ENCODE measurements at regions not wholly inside any gene's neighbourhood (a gene's known extent, or its start where the extent isn't known, plus 50 kb on each side); places are given as distances from the start of the nearest gene placed in this dataset.

GRCh38 chr17:77887110-77887463 lies 71.4 kb upstream of the TNRC6C start:
- H3K27me3 Mint-ChIP-seq, result peaks cover 75% of the 10 kb centered on the region
- H3K36me3 Mint-ChIP-seq, result no peaks in the 10 kb centered on the region
- no peak overlapping the region for H3K27ac Mint-ChIP-seq
- peaks cover 70% of the 10 kb centered on the region for H3K4me1 Mint-ChIP-seq
- peak overlapping the region; percentile 71 for H3K4me3 Mint-ChIP-seq
- peaks cover 3% of the 10 kb centered on the region for H3K9me3 Mint-ChIP-seq
- no peak for ATAC-seq

DNA sequence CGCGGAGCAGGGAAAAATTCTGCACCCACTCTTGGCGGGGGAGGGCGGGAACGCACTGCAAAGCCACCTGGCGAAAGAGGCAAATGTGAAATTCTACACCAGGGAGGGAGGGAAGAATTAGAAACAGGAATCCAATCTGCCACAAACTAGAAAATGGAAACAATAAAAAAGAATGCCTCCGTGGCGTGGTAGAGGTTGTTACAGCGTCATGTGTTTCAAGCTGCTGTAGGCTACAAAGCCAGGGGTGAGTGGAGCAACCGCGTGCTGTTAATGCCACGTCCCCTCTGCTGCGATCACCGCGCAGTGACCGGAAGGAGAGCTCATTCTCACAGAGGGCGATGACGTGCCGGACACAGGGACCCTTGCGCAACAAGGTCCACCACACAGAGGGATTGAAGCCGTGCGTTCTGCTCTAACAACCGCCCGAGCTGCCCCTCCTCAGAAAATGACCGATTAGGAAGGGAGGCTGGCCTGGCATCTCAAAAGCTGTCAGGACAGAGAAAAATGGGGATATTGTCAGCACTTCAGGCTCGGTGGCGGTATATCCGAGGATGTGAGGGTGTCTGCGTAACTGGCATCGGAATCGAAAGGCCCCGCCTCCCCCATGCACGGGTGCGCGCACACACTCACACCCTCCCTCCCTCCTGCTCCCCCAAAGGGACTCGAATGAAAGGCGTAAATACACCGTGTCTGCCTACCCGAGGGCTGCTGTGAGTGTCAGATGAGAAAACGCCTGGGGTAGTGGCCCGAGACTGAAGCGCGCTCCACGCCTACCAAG lies 70.8 kb upstream of the TNRC6C start:
- peak overlapping the region; percentile 71 for H3K4me3 Mint-ChIP-seq
- no peaks in the 10 kb centered on the region for H3K36me3 Mint-ChIP-seq
- ATAC-seq, result peak; percentile 80
- H3K27me3 Mint-ChIP-seq, result peaks cover 81% of the 10 kb centered on the region
- peaks cover 70% of the 10 kb centered on the region for H3K4me1 Mint-ChIP-seq
- peaks cover 3% of the 10 kb centered on the region for H3K9me3 Mint-ChIP-seq
- H3K27ac Mint-ChIP-seq, result peak overlapping the region; percentile 33

DNA sequence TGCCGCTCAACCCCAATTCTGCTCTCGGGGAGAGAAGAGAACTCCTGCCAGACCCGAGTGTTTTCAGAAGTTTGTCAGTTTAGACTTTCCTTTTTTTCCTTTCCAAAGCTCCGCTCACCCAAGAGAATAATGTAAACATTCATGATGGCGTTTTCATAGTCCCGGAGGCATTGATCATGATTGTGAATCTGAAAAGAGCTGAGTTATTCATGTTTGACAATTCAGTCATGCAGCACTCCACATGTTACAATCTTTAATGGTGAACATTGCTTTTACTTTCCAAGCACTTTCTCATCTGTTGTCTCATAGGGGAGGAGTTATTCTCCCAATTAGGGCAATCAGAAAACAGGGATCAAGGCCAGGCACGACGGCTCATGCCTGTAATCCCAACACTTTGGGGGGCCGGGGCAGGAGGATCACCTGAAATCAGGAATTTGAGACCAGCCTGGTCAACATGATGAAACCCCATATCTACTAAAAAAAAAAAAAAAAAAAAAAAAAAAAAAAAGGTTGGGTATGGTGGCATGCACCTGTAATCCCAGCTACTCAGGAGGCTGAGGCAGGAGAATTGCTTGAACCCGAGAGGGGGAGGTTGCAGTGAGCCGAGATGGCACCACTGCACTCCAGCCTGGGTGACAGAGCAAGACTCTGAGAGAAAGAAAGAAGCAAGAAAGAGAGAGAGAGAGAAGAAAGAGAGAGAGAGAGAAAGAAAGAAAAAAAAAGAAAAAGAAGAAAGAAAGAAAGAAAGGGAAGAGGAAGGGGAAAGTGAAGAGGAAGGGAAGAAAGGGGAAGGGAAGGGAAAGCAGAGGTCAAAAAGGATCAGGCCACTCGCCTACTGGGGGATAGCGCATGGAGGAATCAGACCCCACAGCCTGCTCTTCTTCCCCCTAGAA lies 70.0 kb upstream of the TNRC6C start:
- Mint-ChIP-seq H3K27ac (no peak overlapping the region), H3K27me3 (peaks cover 90% of the 10 kb centered on the region), H3K4me1 (peaks cover 73% of the 10 kb centered on the region), H3K4me3 (peak overlapping the region; percentile 71), H3K36me3 (no peaks in the 10 kb centered on the region), H3K9me3 (peaks cover 3% of the 10 kb centered on the region)
- ATAC-seq, result no peak

DNA sequence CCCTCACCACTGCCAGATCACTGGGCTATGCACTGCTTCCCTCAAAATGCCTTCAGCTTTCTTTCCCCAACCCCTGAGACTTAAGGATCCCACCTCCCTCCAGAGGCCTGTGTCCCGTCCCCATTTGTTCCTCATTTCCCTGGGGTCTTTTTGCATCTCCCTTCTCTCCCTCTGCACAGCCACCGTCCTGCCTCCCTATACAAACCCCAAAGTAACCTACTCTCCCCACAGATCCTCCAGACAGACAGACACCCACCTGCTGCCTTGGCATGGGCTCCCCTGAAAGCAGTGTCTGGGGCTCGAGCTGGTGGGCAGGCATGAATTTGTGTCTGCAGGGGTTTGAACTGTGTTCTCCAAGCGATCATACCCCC lies 69.4 kb upstream of the TNRC6C start:
- H3K4me1 Mint-ChIP-seq, result peaks cover 73% of the 10 kb centered on the region

GRCh38 chr17:77889866-77890760 lies 68.4 kb upstream of the TNRC6C start:
- Mint-ChIP-seq H3K4me1 (peaks cover 68% of the 10 kb centered on the region), H3K36me3 (no peaks in the 10 kb centered on the region), H3K27ac (no peak overlapping the region), H3K9me3 (peaks cover under 1% of the 10 kb centered on the region), H3K4me3 (no peak overlapping the region), H3K27me3 (peaks cover 98% of the 10 kb centered on the region)
- ATAC-seq, result no peak

More for the DNA sequence above, 69.4 kb upstream of the TNRC6C start:
- no peak overlapping the region for H3K27ac Mint-ChIP-seq
- no peak for ATAC-seq
- H3K36me3 Mint-ChIP-seq, result no peaks in the 10 kb centered on the region
- peaks cover 90% of the 10 kb centered on the region for H3K27me3 Mint-ChIP-seq
- peaks cover 3% of the 10 kb centered on the region for H3K9me3 Mint-ChIP-seq
- H3K4me3 Mint-ChIP-seq, result no peak overlapping the region

DNA sequence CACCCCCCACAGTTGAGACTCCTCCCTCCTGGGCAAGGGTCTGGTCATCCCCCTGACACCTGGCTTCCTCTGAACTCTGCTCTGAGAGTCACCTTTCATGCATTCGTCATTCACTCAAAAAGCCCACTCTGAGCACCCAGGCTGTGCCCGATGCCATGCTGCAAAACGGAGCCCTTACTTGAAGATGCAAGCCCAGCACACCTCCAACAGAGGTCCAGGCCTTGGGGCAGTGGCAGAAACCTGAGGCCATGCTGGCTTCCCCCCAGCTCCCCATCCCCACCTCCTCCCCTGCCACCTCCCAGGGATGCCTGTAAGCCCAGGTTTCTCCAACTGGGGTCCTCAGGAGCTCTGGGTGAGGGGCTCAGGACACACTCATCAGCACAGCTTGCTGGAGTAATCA lies 67.7 kb upstream of the TNRC6C start:
- Mint-ChIP-seq H3K27ac (no peak overlapping the region), H3K36me3 (no peaks in the 10 kb centered on the region), H3K27me3 (peaks cover 94% of the 10 kb centered on the region), H3K9me3 (no peaks in the 10 kb centered on the region), H3K4me3 (no peak overlapping the region), H3K4me1 (peaks cover 62% of the 10 kb centered on the region)
- ATAC-seq, result no peak

- peaks cover 87% of the 10 kb centered on the region for H3K27me3 Mint-ChIP-seq
- H3K36me3 Mint-ChIP-seq, result no peaks in the 10 kb centered on the region
- H3K27ac Mint-ChIP-seq, result no peak overlapping the region
- ATAC-seq, result no peak
- no peak overlapping the region for H3K4me3 Mint-ChIP-seq
- H3K4me1 Mint-ChIP-seq, result peaks cover 54% of the 10 kb centered on the region
- no peaks in the 10 kb centered on the region for H3K9me3 Mint-ChIP-seq
Measured at GRCh38 chr17:77891602-77892001, 66.9 kb upstream of the TNRC6C start.

DNA sequence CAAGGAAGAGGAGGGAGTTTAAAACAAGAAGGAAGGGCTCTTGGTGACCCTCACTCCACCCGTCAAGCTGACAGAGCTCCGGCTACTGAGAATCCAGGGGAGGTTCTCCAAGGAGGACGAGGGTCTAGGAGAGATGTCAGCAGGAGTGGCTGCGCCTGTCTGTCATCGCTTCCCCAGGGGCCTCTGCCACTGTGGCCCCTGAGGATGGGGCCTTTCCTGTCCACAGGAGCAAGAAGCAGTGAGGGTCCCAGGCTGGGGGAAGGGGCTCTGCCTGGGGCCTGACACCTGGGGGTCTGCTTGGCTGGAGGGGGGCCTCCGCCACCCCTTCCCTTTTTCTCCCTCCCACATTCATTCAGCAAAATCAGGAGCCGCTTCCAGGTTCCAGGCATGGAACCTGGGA lies 66.5 kb upstream of the TNRC6C start:
- H3K4me3 Mint-ChIP-seq, result no peak overlapping the region
- H3K9me3 Mint-ChIP-seq, result no peaks in the 10 kb centered on the region
- peaks cover 87% of the 10 kb centered on the region for H3K27me3 Mint-ChIP-seq
- H3K4me1 Mint-ChIP-seq, result peaks cover 50% of the 10 kb centered on the region
- ATAC-seq, result no peak
- H3K27ac Mint-ChIP-seq, result no peak overlapping the region
- H3K36me3 Mint-ChIP-seq, result no peaks in the 10 kb centered on the region

GRCh38 chr17:77892469-77893143 lies 65.9 kb upstream of the TNRC6C start:
- Mint-ChIP-seq H3K27me3 (peaks cover 87% of the 10 kb centered on the region), H3K36me3 (no peaks in the 10 kb centered on the region), H3K9me3 (no peaks in the 10 kb centered on the region), H3K4me3 (no peak overlapping the region), H3K4me1 (peaks cover 44% of the 10 kb centered on the region), H3K27ac (no peak overlapping the region)
- no peak for ATAC-seq

DNA sequence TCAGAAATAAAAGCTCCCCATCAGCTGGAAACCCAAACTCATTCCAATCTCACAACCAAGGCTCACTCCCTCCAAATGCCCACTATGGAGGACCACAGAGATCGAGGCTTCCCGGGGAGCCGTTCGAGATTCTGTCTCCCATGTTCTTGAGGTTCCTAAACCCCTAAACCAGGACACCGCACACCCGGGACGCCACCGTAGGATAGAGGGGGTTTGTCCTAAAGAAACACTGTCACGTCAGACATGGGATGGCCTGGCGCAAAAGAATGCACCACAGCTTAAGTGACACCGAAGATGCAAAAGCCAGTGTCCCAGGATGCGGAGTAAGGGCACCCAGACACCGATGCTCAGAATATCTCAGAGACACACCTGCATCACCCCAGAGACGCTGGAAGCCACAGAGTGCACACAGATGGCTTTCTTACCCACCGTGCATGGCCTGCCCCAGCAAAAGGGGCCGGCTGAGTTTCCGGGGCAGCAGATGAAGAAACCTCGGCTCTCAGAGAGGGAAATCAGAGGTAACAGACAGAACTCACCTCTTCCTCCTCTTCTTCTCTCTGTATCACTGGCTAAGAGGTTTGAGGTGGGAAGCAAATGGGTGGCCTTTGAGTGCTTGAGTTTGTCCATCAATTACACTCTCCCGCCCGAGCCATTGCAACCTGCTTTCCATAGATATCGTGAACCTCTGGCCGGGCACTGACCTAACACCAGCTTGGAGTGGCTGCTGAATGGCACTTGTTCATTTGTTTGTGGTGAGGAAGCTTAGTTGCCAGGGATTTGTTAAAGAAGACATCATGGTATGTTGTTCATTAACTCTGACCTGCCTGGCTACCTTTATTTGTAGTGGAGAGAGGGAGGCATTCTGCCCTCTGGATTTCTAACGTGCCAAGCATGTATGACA lies 65.1 kb upstream of the TNRC6C start:
- no peak overlapping the region for H3K4me3 Mint-ChIP-seq
- H3K4me1 Mint-ChIP-seq, result peaks cover 36% of the 10 kb centered on the region
- H3K27me3 Mint-ChIP-seq, result peaks cover 83% of the 10 kb centered on the region
- no peaks in the 10 kb centered on the region for H3K36me3 Mint-ChIP-seq
- H3K9me3 Mint-ChIP-seq, result no peaks in the 10 kb centered on the region
- H3K27ac Mint-ChIP-seq, result no peak overlapping the region
- peak; percentile 84 for ATAC-seq

GRCh38 chr17:77894126-77894956 lies 64.2 kb upstream of the TNRC6C start:
- Mint-ChIP-seq H3K27me3 (peaks cover 74% of the 10 kb centered on the region), H3K4me1 (peaks cover 36% of the 10 kb centered on the region), H3K36me3 (no peaks in the 10 kb centered on the region), H3K9me3 (no peaks in the 10 kb centered on the region), H3K27ac (no peak overlapping the region), H3K4me3 (no peak overlapping the region)
- ATAC-seq, result no peak

GRCh38 chr17:77897741-77898301 lies 60.7 kb upstream of the TNRC6C start:
- ATAC-seq, result no peak
- H3K4me3 Mint-ChIP-seq, result no peak overlapping the region

More at GRCh38 chr17:77897741-77898301, 60.7 kb upstream of the TNRC6C start:
- H3K27me3 Mint-ChIP-seq, result peaks cover 71% of the 10 kb centered on the region
- H3K9me3 Mint-ChIP-seq, result no peaks in the 10 kb centered on the region
- H3K27ac Mint-ChIP-seq, result no peak overlapping the region
- peaks cover 33% of the 10 kb centered on the region for H3K4me1 Mint-ChIP-seq
- no peaks in the 10 kb centered on the region for H3K36me3 Mint-ChIP-seq
